Limb (tissue), 2 donors: ENCODE measurements at regions not wholly inside any gene's neighbourhood (a gene's known extent, or its start where the extent isn't known, plus 50 kb on each side); places are given as distances from the start of the nearest gene placed in this dataset.

Experiments
- DNase-seq, 2 donors: peaks; one replicate each; pipeline ENCODE4 v3.0.0-alpha.2; 2016; ENCODE audit errors: extremely low spot score in 2 of 2

DNA sequence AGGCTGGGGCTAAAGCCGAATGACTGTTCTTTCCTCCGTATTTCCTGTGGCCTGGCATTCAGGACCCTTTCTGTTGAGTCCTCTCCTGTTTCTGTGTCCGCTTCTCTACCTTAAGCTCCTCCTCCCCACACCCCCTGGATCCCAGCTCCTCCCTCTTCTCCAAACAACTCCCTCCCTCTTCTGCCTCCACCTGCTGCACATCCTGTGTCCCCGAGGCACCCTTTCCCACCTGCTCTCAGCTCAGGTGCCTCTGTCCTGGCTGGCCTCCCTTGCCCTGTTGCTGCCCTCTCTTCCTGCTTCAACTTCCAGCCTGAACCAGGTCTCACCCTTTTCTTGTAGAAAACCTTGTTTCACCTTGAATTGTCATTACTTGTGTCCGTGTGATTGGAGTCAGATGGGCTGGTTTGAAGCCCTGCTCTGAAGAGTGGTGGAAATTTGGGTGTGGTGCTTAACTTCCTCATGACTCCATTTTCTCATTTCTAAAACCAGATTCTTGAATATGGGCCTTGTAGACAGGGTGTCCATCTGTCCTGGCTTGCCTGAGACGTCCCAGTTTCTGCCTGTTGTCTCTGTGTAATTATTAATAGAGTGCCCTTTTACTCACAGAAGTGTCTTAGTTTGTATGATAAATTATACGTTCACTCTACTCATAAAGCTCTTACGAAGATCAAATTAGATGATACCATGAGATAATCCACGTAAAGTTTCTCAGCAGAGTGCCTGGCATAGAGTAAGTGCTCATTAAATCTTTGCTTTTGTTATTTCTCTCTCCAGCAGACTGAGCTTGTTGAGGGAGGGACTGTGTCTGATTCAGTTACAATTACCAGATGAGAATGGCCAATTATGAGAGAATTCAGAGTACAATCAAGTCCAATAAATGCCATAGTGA is 58.9 kb upstream of the TRABD2B start:
- DNase-seq: no peak

- no peak for DNase-seq
Measured at GRCh38 chr1:48054232-48054631, 57.0 kb upstream of the TRABD2B start.

- DNase-seq: no peak
Measured at GRCh38 chr1:48052923-48053291, 55.7 kb upstream of the TRABD2B start.

DNA sequence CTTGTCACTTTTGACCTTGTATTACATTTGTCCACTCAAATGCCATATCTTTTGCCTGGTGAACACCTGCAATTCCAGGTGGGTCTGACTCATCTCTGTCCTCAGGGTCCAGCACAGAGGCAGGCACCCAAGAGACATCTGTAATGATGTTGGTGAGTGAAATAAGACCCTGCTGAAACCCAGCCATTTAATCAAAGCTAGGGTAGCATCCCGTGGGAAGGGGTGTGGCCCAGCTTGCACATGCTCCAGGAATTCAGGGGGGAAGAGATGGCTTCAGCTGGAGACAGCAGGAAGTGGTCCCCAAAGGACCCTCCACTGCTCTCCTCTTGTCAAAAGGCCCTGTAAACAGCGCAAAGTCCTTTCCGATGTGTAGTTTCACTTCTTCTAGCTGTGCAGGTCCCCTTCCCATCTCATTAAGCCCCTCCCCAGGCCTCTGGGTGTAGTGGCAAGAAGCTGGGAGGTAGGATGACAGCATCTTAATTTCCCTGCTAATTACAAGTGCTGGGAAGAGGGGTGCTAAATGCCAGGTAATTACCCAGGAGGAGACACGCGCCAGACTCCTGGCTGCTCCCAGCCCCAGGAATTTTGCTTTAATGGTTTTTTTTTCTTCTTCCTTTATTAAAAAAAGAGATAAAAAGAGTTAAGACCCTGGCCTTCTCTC is 54.4 kb upstream of the TRABD2B start:
- DNase-seq: no peak

DNA sequence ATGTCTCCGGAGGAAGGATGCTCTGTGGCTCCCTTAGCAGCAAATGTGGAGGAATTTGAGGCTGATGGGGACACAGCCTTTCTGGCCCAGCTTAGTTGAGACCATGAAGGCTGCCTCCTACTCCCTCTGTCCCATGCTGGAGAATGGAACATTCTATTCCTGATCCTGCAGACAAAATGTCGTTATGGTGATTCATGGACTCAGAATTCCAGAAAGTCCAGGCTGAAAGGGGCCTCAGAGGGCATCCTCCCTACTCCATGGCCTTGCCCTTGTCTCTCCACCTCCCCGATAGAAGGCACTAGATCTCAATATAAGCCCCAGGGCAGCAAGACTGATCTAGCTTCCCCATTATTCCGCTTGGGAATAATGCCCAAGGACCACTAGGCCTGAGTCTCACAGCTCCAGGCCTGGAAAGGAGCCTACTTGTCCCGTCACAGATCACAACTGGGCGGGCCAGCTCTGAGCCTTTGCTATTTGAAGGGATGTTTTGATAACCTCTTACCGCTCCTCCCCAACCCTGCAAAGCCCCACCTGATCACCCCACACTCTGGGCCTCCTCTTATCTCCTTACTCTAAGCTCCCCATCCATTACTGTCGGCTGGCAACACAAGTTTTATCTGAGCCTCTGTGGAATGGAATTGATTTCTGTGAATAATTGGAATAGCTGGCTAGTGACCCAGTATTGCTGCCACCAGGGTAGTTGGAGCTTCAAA is 52.8 kb upstream of the TRABD2B start:
- DNase-seq: no peak

DNA sequence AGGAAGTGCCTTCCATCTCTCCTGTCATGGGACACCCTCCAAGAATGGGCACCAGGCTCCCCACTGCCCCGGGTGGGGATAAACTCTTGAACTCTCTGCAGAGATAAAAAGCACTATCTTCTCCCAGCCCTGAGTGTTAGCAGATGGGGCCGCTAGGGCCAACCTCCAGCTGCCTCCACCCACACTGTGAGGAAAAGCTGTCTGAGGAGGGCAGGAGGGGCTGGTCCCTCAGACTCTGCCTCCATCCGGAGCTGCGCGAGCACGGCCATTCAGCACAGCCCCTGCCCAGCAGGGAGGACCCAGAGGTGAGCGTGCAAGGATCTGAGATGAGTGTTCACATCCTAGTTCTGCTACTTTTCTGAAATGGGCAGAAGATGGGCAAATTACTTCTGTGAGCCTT is 51.8 kb upstream of the TRABD2B start:
- DNase-seq: no peak

DNA sequence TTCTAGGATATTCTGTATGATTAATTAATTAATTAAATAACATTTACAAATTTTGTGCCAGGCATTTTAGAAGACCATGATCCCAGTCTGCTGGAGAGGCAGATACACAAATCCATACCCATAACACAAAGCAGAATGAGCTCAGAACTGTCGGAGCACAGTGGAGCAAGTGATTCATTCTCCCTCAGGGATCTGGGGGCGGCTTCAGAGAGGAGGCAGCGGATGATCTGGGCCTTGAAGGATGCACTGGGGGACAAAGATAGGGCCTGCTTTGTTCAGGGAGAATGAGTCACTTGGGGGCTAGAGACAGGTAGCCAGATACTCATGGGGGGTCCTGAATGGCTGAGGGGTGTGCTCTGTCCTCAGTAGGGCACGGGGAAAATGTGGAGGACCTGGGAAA is 50.9 kb upstream of the TRABD2B start:
- DNase-seq: no peak

- no peak for DNase-seq
Measured at GRCh38 chr1:48047116-48047515, 49.9 kb upstream of the TRABD2B start.
